ENCODE measurements at regions not wholly inside any gene's neighbourhood (a gene's known extent, or its start where the extent isn't known, plus 50 kb on each side); places are given as distances from the start of the nearest gene placed in this dataset.

GRCh38 chrX:69229436-69229835, 64.2 kb upstream of the PJA1 start:
- DNase-seq (ENCODE audit: low spot score) = peak; percentile 12
- no peak for FAIRE-seq

- DNase-seq (ENCODE audit: low spot score) (no peak), FAIRE-seq (no peak)
Measured at GRCh38 chrX:69228732-69229131, 63.5 kb upstream of the PJA1 start.

GRCh38 chrX:69226459-69227158, 61.4 kb upstream of the PJA1 start:
- DNase-seq (ENCODE audit: low spot score) (no peak), FAIRE-seq (no peak)

GRCh38 chrX:69222103-69223090, 57.1 kb upstream of the PJA1 start:
- FAIRE-seq (no peak), DNase-seq (ENCODE audit: low spot score) (peak; percentile 80)

GRCh38 chrX:69221239-69222102, 56.2 kb upstream of the PJA1 start:
- FAIRE-seq (no peak), DNase-seq (ENCODE audit: low spot score) (no peak)

- no peak for FAIRE-seq
- no peak for DNase-seq (ENCODE audit: low spot score)
Measured at GRCh38 chrX:69218407-69218997, 53.2 kb upstream of the PJA1 start.

- no peak for FAIRE-seq
- DNase-seq (ENCODE audit: low spot score) = no peak
Measured at GRCh38 chrX:69216911-69217310, 51.7 kb upstream of the PJA1 start.

- FAIRE-seq (no peak), DNase-seq (ENCODE audit: low spot score) (no peak)
Measured at GRCh38 chrX:69216446-69216845, 51.2 kb upstream of the PJA1 start.

- FAIRE-seq = no peak
Measured at GRCh38 chrX:69215161-69215875, 50.1 kb upstream of the PJA1 start.

More at GRCh38 chrX:69215161-69215875, 50.1 kb upstream of the PJA1 start:
- DNase-seq (ENCODE audit: low spot score) = no peak

Data from urothelium cell line (cell line).